K562 (cell line): ENCODE measurements at regions not wholly inside any gene's neighbourhood (a gene's known extent, or its start where the extent isn't known, plus 50 kb on each side); places are given as distances from the start of the nearest gene placed in this dataset.

Source experiments
- ATAC-seq: fragments of 200-7000 bp; cut with Tn5 transposase; 3 replicates; pipeline ENCODE4 v1.9.1; 2020; ENCODE audit warnings: moderate library complexity
- BruUV-seq: library from RNA; stranded (reverse); fragments of 400-500 nt; replicated peaks from 2 replicates; lab custom pipeline; 2021; lab: Mats Ljungman, UMichigan
- CTCF ChIA-PET: fragments of 300-600 bp; formaldehyde crosslinking; extraction: SDS; loops from one replicate; lab custom pipeline; 2021; ENCODE audit warnings: low intra/inter-chr PET ratio; lab: Yijun Ruan, JAX
- POLR2A ChIA-PET: fragments of 300-600, 350-650 bp; sonication (Branson Sonifier 250); formaldehyde crosslinking; extraction: SDS; loops from one replicate; lab custom pipeline; 2021; ENCODE audit warnings: antibody characterized with exemption, inconsistent platforms; lab: Yijun Ruan, JAX
- DNase-seq, 4 experiments: peaks; one replicate each; pipeline versions ENCODE4 v3.0.0 to v3.0.0-alpha.2; 2011 to 2018; ENCODE audit warnings: low spot score in 3 of 4, mixed read lengths in 3 of 4; ENCODE audit errors: extremely low read depth in 1 of 4
- FAIRE-seq: peaks from 2 replicates; lab custom pipeline; 2011; peaks lifted over from hg19 to GRCh38; lab: Jason Lieb, UNC
- H2AFZ ChIP-seq: 2 replicates; pipeline ENCODE4 v1.6.0; 2011; ENCODE audit warnings: low read depth, low read length, control low read depth, inconsistent platforms
- H3K27ac ChIP-seq: fragments of 200-600 bp; 3 replicates; pipeline ENCODE4 v1.8.0; 2011; ENCODE audit warnings: low read depth, mild to moderate bottlenecking, control low read depth, inconsistent platforms, low read length, moderate library complexity, mixed read lengths; ENCODE audit errors: extremely low read depth
- H3K27me3 ChIP-seq, 2 experiments: fragments of 300-600 bp in 1 of 2; 2 replicates in 1 of 2; 3 replicates in 1 of 2; pipeline versions ENCODE4 v1.6.0 to v1.8.0; 2011; ENCODE audit warnings: inconsistent platforms in 2 of 2, low read length in 2 of 2, mild to moderate bottlenecking in 1 of 2, mixed read lengths in 1 of 2, moderate library complexity in 1 of 2; ENCODE audit not compliant: control insufficient read depth in 2 of 2, insufficient read depth in 2 of 2
- H3K36me3 ChIP-seq: fragments of 300-600 bp; 3 replicates; pipeline ENCODE4 v1.8.0; 2011; ENCODE audit warnings: mild to moderate bottlenecking, low read length, inconsistent platforms; ENCODE audit not compliant: control insufficient read depth, insufficient read depth
- H3K4me1 ChIP-seq, 2 experiments: fragments of 200-600 bp in 1 of 2; replicated peaks in 1 of 2; 2 replicates in 1 of 2; 3 replicates in 1 of 2; pipeline versions ENCODE4 v1.5.1 to v1.8.0; 2011; ENCODE audit warnings: inconsistent platforms in 2 of 2, low read length in 2 of 2, mild to moderate bottlenecking in 1 of 2, mixed read lengths in 1 of 2, moderate library complexity in 1 of 2; ENCODE audit not compliant: control insufficient read depth in 2 of 2, insufficient read depth in 2 of 2
- H3K4me2 ChIP-seq: 2 replicates; pipeline ENCODE4 v1.6.1; 2011; ENCODE audit warnings: low read length, control low read depth, inconsistent platforms, mixed read lengths; ENCODE audit not compliant: insufficient read depth
- H3K4me3 ChIP-seq: fragments of 200-600 bp; sonication (generic), shearing (Covaris generic); 2 replicates; pipeline ENCODE4 v1.5.1; 2016; ENCODE audit warnings: control low read depth, inconsistent platforms
- H3K79me2 ChIP-seq: fragments of 200-600 bp; 3 replicates; pipeline ENCODE4 v1.8.0; 2011; ENCODE audit warnings: low read length, inconsistent platforms; ENCODE audit not compliant: control insufficient read depth, insufficient read depth
- H3K9ac ChIP-seq, 2 experiments: 2 replicates each; pipeline versions ENCODE4 v1.6.0 to v1.6.1; 2011; ENCODE audit warnings: low read depth in 2 of 2, low read length in 2 of 2, control low read depth in 1 of 2, inconsistent platforms in 1 of 2, mild to moderate bottlenecking in 1 of 2, mixed read lengths in 1 of 2; ENCODE audit not compliant: insufficient read depth in 1 of 2
- H3K9me1 ChIP-seq: one replicate; pipeline ENCODE4 v1.6.0; 2011; ENCODE audit warnings: inconsistent platforms, mild to moderate bottlenecking, low read length, moderate library complexity; ENCODE audit not compliant: control insufficient read depth, insufficient read depth
- H3K9me3 ChIP-seq: replicated peaks from 2 replicates; pipeline ENCODE4 v1.5.1; 2011; ENCODE audit warnings: low read depth, low read length, inconsistent platforms; ENCODE audit not compliant: control insufficient read depth, insufficient read depth
- H4K20me1 ChIP-seq: replicated peaks from 2 replicates; pipeline ENCODE4 v1.6.1; 2011; ENCODE audit warnings: low read length, inconsistent platforms, mixed read lengths; ENCODE audit not compliant: control insufficient read depth, insufficient read depth
- AFF4 ChIP-seq: sonication (generic); formaldehyde crosslinking; IDR thresholded peaks from 2 replicates; pipeline ENCODE4 v1.8.0; 2023; ENCODE audit warnings: mild to moderate bottlenecking, missing genetic modification reagents
- CC2D1A ChIP-seq: fragments of 450-650 bp; IDR thresholded peaks from 2 replicates; pipeline ENCODE4 v1.6.1; 2017; ENCODE audit warnings: mild to moderate bottlenecking
- ILK ChIP-seq: fragments of 450-650 bp; IDR thresholded peaks from 2 replicates; pipeline ENCODE4 v1.6.1; 2016; ENCODE audit warnings: missing genetic modification characterization, low read depth, mild to moderate bottlenecking, missing compliant biosample characterization, moderate library complexity, borderline replicate concordance
- MEIS2 ChIP-seq: fragments of 450-650 bp; IDR thresholded peaks from 2 replicates; pipeline ENCODE4 v1.6.1; 2014; ENCODE audit warnings: mild to moderate bottlenecking; ENCODE audit not compliant: partially characterized antibody
- NFE2 ChIP-seq: IDR thresholded peaks from 2 replicates; pipeline ENCODE4 v1.6.1; 2014; ENCODE audit warnings: antibody characterized with exemption, low read depth
- PHF20 ChIP-seq: fragments of 450-650 bp; IDR thresholded peaks from 2 replicates; pipeline ENCODE4 v1.6.1; 2018; ENCODE audit not compliant: partially characterized antibody
- RBFOX2 ChIP-seq: fragments of 200-400 bp; formaldehyde crosslinking; IDR thresholded peaks from 2 replicates; pipeline ENCODE4 v1.6.1; 2017; ENCODE audit warnings: low read depth, mild to moderate bottlenecking, low read length, moderate library complexity
- ZNF165 ChIP-seq: fragments of 250-450 bp; sonication (Bioruptor Pico); IDR thresholded peaks from 2 replicates; pipeline ENCODE4 v1.4.0; 2020; ENCODE audit warnings: borderline replicate concordance
- ZNF280B ChIP-seq: fragments of 250-450 bp; sonication (Bioruptor Pico); IDR thresholded peaks from 2 replicates; pipeline ENCODE4 v1.5.1; 2021; ENCODE audit warnings: mild to moderate bottlenecking
- ZNF695 ChIP-seq: fragments of 450-650 bp; formaldehyde crosslinking; IDR thresholded peaks from 2 replicates; pipeline ENCODE4 v1.4.0; 2020; ENCODE audit warnings: mild to moderate bottlenecking, moderate library complexity
- ZNF717 ChIP-seq: fragments of 250-450 bp; sonication (Bioruptor Pico); IDR thresholded peaks from 2 replicates; pipeline ENCODE4 v1.5.0; 2021
- WGBS: fragments of 100-300 bp; shearing (Covaris generic); methylation state at CpG from one replicate; pipeline ENCODE4 v1.1.6; 2016; ENCODE audit warnings: low coverage, mixed read lengths; ENCODE audit not compliant: insufficient coverage; ENCODE audit errors: missing lambda C conversion rate; 5-methylcytosine and 5-hydroxymethylcytosine counted together
- in situ Hi-C: fragments of 300-500 bp; cut with MboI; formaldehyde crosslinking; loops from 4 replicates; pipeline ENCODE4 v1.15.0; 2018; ENCODE audit warnings: inconsistent platforms, mixed read lengths
- intact Hi-C: fragments of 100-400 bp; cut with micrococcal nuclease; formaldehyde crosslinking; loops from 2 replicates; pipeline ENCODE4 v1.14.2; 2022

- ATAC-seq = no peak
- Histone ChIP-seq H3K4me2 (no peak overlapping the region), H3K4me1 (peaks cover 7 to 13% of the 10 kb centered on the region in 2 experiments; a peak in 4 of 5 replicates), H3K4me3 (no peak overlapping the region), H3K9me1 (no peaks in the 10 kb centered on the region), H3K9me3 (0 out of 2 replicates have a peak, but pooled peaks cover 3% of the 10 kb centered on the region), H3K36me3 (no peaks in the 10 kb centered on the region), H4K20me1 (no peaks in the 10 kb centered on the region), H3K27ac (no peak overlapping the region), H2AFZ (peak overlapping the region; percentile 100), H3K9ac (no peak overlapping the region), H3K27me3 (0 out of 5 replicates have a peak, but pooled peaks cover 0 to 2% of the 10 kb centered on the region in 2 experiments), H3K79me2 (no peaks in the 10 kb centered on the region)
- no peak for TF ChIP-seq ZNF695
- TF ChIP-seq ZNF165 = no peak
- no peak for TF ChIP-seq NFE2
- no peak for TF ChIP-seq RBFOX2
- no peak for TF ChIP-seq AFF4 (CRISPR knock-in tag)
- no peak for TF ChIP-seq ZNF280B
- no peak for TF ChIP-seq MEIS2
- no peak for TF ChIP-seq ZNF717 (CRISPR knock-in tag)
- TF ChIP-seq PHF20 = no peak
- TF ChIP-seq ILK (tag) = no peak
- TF ChIP-seq CC2D1A = no peak
- BruUV-seq = no TSS peak
- POLR2A ChIA-PET = interaction anchor here (0.7 to 2.1 kb wide), 6 partner anchors 10 to 212 kb away, joined by 3 to 13 read pairs (median 4); no protein-coding TSS in a partner anchor
- 63% methylated on average over 23 of the region's 23 CpGs for WGBS
- FAIRE-seq = no peak
- in situ Hi-C loops (no loop called here), intact Hi-C loops (no loop called here)
- DNase-seq = no peak
- CTCF ChIA-PET = no interaction called here
These were observed 92.6 kb upstream of the PRDM1 start for GRCh38 chr6:105993341-105994117.
